ENCODE measurements at regions not wholly inside any gene's neighbourhood (a gene's known extent, or its start where the extent isn't known, plus 50 kb on each side); places are given as distances from the start of the nearest gene placed in this dataset.

DNA sequence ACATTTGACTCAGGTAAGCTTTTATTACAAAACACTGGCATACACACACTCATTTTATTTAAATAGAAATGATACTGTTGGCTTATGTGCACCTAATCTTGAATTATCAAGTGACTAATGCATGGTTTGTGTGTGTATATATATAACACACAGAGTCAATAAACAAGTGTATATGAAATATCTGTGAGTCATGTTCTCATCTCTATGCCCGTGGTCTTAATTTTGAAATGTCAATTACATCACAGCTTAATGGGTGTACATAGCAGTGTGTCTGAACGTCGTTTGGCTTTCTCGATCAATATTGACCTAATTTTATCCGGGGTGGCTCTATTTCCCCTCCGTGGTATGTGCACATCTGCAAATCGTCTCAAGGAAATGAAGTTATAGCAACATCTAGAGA is 104.0 kb upstream of the ZFP64 start:
- no peaks in the 10 kb centered on the region for H3K4me1 ChIP-seq (ENCODE audit: insufficient read depth, low read length)
- no peaks in the 10 kb centered on the region for H3K79me2 ChIP-seq (ENCODE audit: insufficient read depth, low read length)
- no peak overlapping the region for H3K9ac ChIP-seq (ENCODE audit: low read depth, low read length)
- H3K36me3 ChIP-seq (ENCODE audit: insufficient read depth, low read length), result no peaks in the 10 kb centered on the region
- H3K9me3 ChIP-seq (ENCODE audit: insufficient read depth, low read length, severe bottlenecking), result no peaks in the 10 kb centered on the region
- no peak for DNase-seq
- no peak for TF ChIP-seq EZH2 (IDR thresholded peaks at IDR 0.05; ENCODE audit: borderline replicate concordance, low read depth, low read length, severe bottlenecking)
- TF ChIP-seq, protein P1, sequence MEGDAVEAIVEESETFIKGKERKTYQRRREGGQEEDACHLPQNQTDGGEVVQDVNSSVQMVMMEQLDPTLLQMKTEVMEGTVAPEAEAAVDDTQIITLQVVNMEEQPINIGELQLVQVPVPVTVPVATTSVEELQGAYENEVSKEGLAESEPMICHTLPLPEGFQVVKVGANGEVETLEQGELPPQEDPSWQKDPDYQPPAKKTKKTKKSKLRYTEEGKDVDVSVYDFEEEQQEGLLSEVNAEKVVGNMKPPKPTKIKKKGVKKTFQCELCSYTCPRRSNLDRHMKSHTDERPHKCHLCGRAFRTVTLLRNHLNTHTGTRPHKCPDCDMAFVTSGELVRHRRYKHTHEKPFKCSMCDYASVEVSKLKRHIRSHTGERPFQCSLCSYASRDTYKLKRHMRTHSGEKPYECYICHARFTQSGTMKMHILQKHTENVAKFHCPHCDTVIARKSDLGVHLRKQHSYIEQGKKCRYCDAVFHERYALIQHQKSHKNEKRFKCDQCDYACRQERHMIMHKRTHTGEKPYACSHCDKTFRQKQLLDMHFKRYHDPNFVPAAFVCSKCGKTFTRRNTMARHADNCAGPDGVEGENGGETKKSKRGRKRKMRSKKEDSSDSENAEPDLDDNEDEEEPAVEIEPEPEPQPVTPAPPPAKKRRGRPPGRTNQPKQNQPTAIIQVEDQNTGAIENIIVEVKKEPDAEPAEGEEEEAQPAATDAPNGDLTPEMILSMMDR (IDR thresholded peaks at IDR 0.05; ENCODE audit: borderline replicate concordance, extremely low read depth, low read length, poor library complexity, severe bottlenecking), result no peak
- H2AFZ ChIP-seq (ENCODE audit: low read depth, low read length), result no peak overlapping the region
- no peaks in the 10 kb centered on the region for H4K20me1 ChIP-seq (ENCODE audit: insufficient read depth, low read length)
- no peak for ATAC-seq (ENCODE audit: insufficient read depth, low read depth)
- H3K4me3 ChIP-seq (ENCODE audit: low read depth in 1 of 2, low read length in 2 of 2), result no peak overlapping the region
- no peaks in the 10 kb centered on the region for H3K27me3 ChIP-seq (ENCODE audit: insufficient read depth, low read length, poor library complexity)
- no peak overlapping the region for H3K27ac ChIP-seq (ENCODE audit: low read length)
- no peak overlapping the region for H3K4me2 ChIP-seq (ENCODE audit: insufficient read depth, low read length)

DNA sequence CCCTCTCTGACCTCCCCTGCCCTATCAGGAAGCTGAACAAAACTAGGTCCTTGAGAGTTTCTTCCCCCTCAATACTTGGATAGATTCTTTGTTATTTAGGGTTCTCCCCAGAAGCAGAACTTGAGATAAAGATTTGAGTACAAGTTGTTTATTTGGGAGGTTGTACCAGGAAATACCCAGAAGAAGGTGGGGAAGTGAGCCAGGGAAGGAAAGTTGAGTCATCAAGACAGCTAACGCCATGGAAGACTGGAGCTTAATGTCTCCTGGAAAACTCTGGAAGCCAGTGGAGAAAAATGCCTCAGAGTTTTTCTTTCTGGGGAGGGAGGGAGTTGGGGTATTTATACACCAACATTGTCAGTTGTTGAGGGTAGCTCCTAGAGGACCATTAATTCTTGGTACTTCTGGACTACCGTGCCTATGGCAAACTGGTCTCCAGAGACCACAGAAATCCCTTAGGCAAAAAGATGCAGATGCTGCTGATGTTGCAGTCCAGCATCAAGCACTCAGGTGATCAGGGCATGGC is 102.6 kb upstream of the ZFP64 start:
- Histone ChIP-seq H3K27me3 (ENCODE audit: insufficient read depth, low read length, poor library complexity) (peaks cover 2% of the 10 kb centered on the region), H3K4me3 (ENCODE audit: low read depth in 1 of 2, low read length in 2 of 2) (no peak overlapping the region), H3K4me2 (ENCODE audit: insufficient read depth, low read length) (no peak overlapping the region), H3K79me2 (ENCODE audit: insufficient read depth, low read length) (no peaks in the 10 kb centered on the region), H3K9me3 (ENCODE audit: insufficient read depth, low read length, severe bottlenecking) (no peaks in the 10 kb centered on the region), H3K4me1 (ENCODE audit: insufficient read depth, low read length) (no peaks in the 10 kb centered on the region), H3K27ac (ENCODE audit: low read length) (no peak overlapping the region), H3K9ac (ENCODE audit: low read depth, low read length) (no peak overlapping the region), H3K36me3 (ENCODE audit: insufficient read depth, low read length) (no peaks in the 10 kb centered on the region), H4K20me1 (ENCODE audit: insufficient read depth, low read length) (no peaks in the 10 kb centered on the region), H2AFZ (ENCODE audit: low read depth, low read length) (no peak overlapping the region)
- TF ChIP-seq EZH2 (IDR thresholded peaks at IDR 0.05; ENCODE audit: borderline replicate concordance, low read depth, low read length, severe bottlenecking), result no peak
- TF ChIP-seq, protein P1 (IDR thresholded peaks at IDR 0.05; ENCODE audit: borderline replicate concordance, extremely low read depth, low read length, poor library complexity, severe bottlenecking), result no peak
- ATAC-seq (ENCODE audit: insufficient read depth, low read depth) (no peak), DNase-seq (no peak)

DNA sequence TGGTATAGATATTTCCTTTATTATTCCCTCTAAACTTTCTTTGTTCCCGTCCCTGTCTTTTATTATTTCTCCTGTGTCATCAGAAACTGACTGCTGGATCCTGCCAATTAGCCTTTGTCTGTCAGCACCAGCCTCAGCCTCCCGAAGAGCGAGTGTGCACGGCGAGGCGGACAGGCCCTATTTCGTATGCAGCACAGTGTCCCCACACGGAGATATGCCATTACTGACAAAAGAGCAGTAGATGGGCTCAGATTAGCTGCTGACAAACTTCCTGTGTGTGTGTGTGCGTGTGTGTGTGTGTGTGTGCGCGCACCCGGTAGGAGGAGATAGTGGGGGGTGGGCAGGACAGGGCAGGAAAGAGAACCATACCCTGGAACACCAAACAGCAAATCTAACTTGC is 99.5 kb upstream of the ZFP64 start:
- ATAC-seq (ENCODE audit: insufficient read depth, low read depth), result no peak
- no peaks in the 10 kb centered on the region for H3K36me3 ChIP-seq (ENCODE audit: insufficient read depth, low read length)
- no peak overlapping the region for H3K9ac ChIP-seq (ENCODE audit: low read depth, low read length)
- H3K9me3 ChIP-seq (ENCODE audit: insufficient read depth, low read length, severe bottlenecking), result no peaks in the 10 kb centered on the region
- H3K27me3 ChIP-seq (ENCODE audit: insufficient read depth, low read length, poor library complexity), result peaks cover 3% of the 10 kb centered on the region
- TF ChIP-seq, protein P1 (IDR thresholded peaks at IDR 0.05; ENCODE audit: borderline replicate concordance, extremely low read depth, low read length, poor library complexity, severe bottlenecking), result no peak
- TF ChIP-seq EZH2 (IDR thresholded peaks at IDR 0.05; ENCODE audit: borderline replicate concordance, low read depth, low read length, severe bottlenecking), result no peak
- H3K27ac ChIP-seq (ENCODE audit: low read length), result no peak overlapping the region
- no peak overlapping the region for H3K4me2 ChIP-seq (ENCODE audit: insufficient read depth, low read length)
- no peaks in the 10 kb centered on the region for H4K20me1 ChIP-seq (ENCODE audit: insufficient read depth, low read length)
- no peaks in the 10 kb centered on the region for H3K4me1 ChIP-seq (ENCODE audit: insufficient read depth, low read length)
- H2AFZ ChIP-seq (ENCODE audit: low read depth, low read length), result no peak overlapping the region
- no peaks in the 10 kb centered on the region for H3K79me2 ChIP-seq (ENCODE audit: insufficient read depth, low read length)
- H3K4me3 ChIP-seq (ENCODE audit: low read depth in 1 of 2, low read length in 2 of 2), result no peak overlapping the region
- DNase-seq, result peak; percentile 10

DNA sequence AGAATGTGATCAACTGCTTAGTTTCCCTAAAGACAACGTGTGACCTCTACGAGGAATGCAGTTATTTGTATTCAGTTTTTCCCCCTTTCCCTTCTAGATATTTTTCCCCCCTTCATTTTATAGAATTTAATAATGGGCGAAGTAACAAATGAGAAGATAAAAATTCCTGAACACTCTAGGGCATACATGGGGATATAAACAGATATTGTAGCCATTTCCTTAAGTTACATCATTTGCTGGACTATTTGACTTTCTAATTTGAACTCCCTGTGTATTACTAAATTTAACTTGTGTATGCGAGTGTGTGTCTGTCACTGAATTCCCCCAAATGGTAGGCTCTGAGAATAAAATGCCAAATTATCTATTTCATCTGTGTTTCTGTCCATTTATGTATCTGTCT is 99.0 kb upstream of the ZFP64 start:
- H3K9ac ChIP-seq (ENCODE audit: low read depth, low read length), result no peak overlapping the region
- no peak overlapping the region for H3K27ac ChIP-seq (ENCODE audit: low read length)
- no peaks in the 10 kb centered on the region for H4K20me1 ChIP-seq (ENCODE audit: insufficient read depth, low read length)
- H3K4me2 ChIP-seq (ENCODE audit: insufficient read depth, low read length), result no peak overlapping the region
- TF ChIP-seq EZH2 (IDR thresholded peaks at IDR 0.05; ENCODE audit: borderline replicate concordance, low read depth, low read length, severe bottlenecking), result no peak
- TF ChIP-seq, protein P1 (IDR thresholded peaks at IDR 0.05; ENCODE audit: borderline replicate concordance, extremely low read depth, low read length, poor library complexity, severe bottlenecking), result no peak
- peaks cover 3% of the 10 kb centered on the region for H3K27me3 ChIP-seq (ENCODE audit: insufficient read depth, low read length, poor library complexity)
- no peaks in the 10 kb centered on the region for H3K4me1 ChIP-seq (ENCODE audit: insufficient read depth, low read length)
- DNase-seq, result no peak
- no peak overlapping the region for H2AFZ ChIP-seq (ENCODE audit: low read depth, low read length)
- H3K36me3 ChIP-seq (ENCODE audit: insufficient read depth, low read length), result no peaks in the 10 kb centered on the region
- no peaks in the 10 kb centered on the region for H3K79me2 ChIP-seq (ENCODE audit: insufficient read depth, low read length)
- no peak for ATAC-seq (ENCODE audit: insufficient read depth, low read depth)
- H3K4me3 ChIP-seq (ENCODE audit: low read depth in 1 of 2, low read length in 2 of 2), result no peak overlapping the region
- H3K9me3 ChIP-seq (ENCODE audit: insufficient read depth, low read length, severe bottlenecking), result no peaks in the 10 kb centered on the region
